ENCODE measurements at regions not wholly inside any gene's neighbourhood (a gene's known extent, or its start where the extent isn't known, plus 50 kb on each side); places are given as distances from the start of the nearest gene placed in this dataset.

DNA sequence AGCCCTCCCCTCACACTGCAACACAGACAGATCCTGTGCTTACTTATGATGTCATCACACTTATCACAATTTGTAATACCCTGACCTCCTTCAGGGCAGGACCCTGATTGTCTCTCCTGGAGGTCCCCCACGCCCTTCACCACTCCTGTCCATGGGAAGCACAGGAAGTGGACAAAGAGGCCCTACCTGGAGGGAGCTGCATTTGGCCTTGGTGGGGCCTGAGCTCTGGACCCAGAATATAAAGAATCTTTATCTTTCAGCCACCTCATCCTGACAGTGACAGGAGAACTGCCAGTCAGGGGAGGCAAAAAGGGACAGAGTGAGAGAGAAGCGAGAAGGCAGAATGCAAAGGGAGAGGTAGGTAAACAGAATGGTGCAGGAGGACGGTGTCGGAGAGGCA is 303.4 kb upstream of the N4BP1 start:
- no peaks in the 10 kb centered on the region for H3K4me1 ChIP-seq
- no peak overlapping the region for H3K4me3 ChIP-seq
- H3K36me3 ChIP-seq, result no peaks in the 10 kb centered on the region
- H3K9me3 ChIP-seq, result no peaks in the 10 kb centered on the region
- H3K27ac ChIP-seq, result no peak overlapping the region
- H3K27me3 ChIP-seq (ENCODE audit: low read depth), result peaks cover 3% of the 10 kb centered on the region
- intact Hi-C loops (cut with DNase I), result no loop called here
- TF ChIP-seq, protein P1, sequence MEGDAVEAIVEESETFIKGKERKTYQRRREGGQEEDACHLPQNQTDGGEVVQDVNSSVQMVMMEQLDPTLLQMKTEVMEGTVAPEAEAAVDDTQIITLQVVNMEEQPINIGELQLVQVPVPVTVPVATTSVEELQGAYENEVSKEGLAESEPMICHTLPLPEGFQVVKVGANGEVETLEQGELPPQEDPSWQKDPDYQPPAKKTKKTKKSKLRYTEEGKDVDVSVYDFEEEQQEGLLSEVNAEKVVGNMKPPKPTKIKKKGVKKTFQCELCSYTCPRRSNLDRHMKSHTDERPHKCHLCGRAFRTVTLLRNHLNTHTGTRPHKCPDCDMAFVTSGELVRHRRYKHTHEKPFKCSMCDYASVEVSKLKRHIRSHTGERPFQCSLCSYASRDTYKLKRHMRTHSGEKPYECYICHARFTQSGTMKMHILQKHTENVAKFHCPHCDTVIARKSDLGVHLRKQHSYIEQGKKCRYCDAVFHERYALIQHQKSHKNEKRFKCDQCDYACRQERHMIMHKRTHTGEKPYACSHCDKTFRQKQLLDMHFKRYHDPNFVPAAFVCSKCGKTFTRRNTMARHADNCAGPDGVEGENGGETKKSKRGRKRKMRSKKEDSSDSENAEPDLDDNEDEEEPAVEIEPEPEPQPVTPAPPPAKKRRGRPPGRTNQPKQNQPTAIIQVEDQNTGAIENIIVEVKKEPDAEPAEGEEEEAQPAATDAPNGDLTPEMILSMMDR (IDR thresholded peaks at IDR 0.05), result no peak
- ATAC-seq, result no peak
- no peak for DNase-seq

DNA sequence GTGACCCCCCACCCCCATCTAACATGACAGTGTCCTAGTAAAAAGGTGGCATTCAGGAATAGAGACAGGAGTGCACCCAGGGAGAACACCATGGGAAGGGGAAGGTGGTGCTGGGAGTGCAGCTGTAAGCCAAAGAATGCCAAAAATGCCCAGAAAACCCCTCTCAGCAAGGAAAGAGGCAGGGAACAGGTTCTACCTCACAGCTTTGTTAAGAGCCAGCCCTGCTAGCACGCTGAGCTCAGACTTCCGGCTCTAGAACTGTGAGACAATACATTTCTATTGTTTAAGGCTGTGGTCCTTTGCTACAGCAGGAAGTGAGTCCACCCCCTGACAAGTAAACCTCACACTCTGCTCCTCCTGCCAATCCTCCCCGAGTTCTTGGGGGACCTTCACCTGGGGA is 302.4 kb upstream of the N4BP1 start:
- ATAC-seq, result no peak
- Histone ChIP-seq H3K27ac (no peak overlapping the region), H3K4me1 (no peaks in the 10 kb centered on the region), H3K4me3 (no peak overlapping the region), H3K27me3 (ENCODE audit: low read depth) (no peaks in the 10 kb centered on the region), H3K36me3 (no peaks in the 10 kb centered on the region), H3K9me3 (no peaks in the 10 kb centered on the region)
- TF ChIP-seq, protein P1 (IDR thresholded peaks at IDR 0.05), result no peak
- DNase-seq, result no peak
- intact Hi-C loops (cut with DNase I), result no loop called here

DNA sequence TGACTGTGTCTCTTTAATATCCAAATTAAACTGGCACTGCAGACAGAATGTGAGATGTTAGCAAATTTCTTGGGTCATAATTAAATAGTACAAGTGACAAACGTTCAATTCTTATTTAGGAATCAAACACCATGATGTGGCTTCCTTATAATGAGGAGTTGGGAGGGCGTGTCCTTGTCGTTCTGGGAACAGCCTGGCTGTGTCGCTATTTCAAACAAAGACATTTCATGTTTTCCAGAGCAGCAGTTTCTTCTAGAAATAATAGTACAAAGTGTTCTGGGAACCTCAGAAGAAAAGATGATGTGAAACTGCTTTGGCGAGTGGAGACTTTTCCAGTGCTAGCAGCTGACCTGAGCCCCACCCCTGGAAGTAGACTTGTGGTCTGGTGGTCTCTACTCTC is 301.7 kb upstream of the N4BP1 start:
- no peaks in the 10 kb centered on the region for H3K27me3 ChIP-seq (ENCODE audit: low read depth)
- ATAC-seq (no peak), DNase-seq (no peak)
- TF ChIP-seq, protein P1 (IDR thresholded peaks at IDR 0.05), result no peak
- no peaks in the 10 kb centered on the region for H3K36me3 ChIP-seq
- intact Hi-C loops (cut with DNase I), result no loop called here
- no peaks in the 10 kb centered on the region for H3K4me1 ChIP-seq
- no peaks in the 10 kb centered on the region for H3K9me3 ChIP-seq
- H3K27ac ChIP-seq, result no peak overlapping the region
- no peak overlapping the region for H3K4me3 ChIP-seq

DNA sequence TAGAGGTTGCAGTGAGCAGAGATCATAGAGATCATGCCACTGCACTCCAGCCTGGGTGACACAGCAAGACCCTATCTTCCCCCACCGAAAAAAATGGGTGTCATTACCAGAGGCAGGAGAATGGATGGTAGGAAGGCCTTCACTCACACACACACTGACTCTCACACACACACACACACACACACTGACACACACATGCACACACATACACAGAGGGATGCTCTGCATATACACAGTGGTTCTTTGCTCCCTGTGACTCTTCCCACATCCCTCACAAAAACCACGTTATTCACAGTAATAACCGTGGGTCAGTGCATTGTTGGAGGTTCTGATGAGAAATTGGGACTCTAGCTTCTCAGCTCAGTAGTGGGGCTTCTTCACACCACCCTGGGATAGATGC is 300.2 kb upstream of the N4BP1 start:
- intact Hi-C loops (cut with DNase I), result no loop called here
- H3K9me3 ChIP-seq, result no peaks in the 10 kb centered on the region
- no peak for DNase-seq
- H3K36me3 ChIP-seq, result no peaks in the 10 kb centered on the region
- H3K4me1 ChIP-seq, result no peaks in the 10 kb centered on the region
- no peak overlapping the region for H3K4me3 ChIP-seq
- TF ChIP-seq, protein P1 (IDR thresholded peaks at IDR 0.05), result no peak
- peaks cover 6% of the 10 kb centered on the region for H3K27me3 ChIP-seq (ENCODE audit: low read depth)
- H3K27ac ChIP-seq, result no peak overlapping the region
- ATAC-seq, result no peak

DNA sequence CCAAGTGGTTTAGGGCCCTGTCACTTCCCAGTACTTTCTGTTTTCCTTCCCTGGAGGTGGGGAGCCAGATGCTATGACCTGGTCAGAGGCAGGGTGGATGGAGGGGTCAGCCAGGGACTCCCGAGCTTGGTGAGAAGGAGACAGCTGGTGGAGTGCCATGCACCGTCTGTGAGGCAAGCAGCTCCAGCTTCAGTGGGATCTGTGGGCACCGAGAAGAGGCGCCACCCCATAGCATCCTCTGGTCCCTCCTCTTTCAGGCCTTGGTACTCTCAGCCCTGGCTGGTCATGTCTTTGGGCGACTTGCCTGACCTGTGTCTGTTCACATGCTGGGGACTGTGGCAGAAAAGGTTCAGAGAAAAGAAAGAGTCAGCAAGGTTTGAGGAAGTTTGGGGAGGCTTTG is 299.3 kb upstream of the N4BP1 start:
- Histone ChIP-seq H3K36me3 (no peaks in the 10 kb centered on the region), H3K27me3 (ENCODE audit: low read depth) (peaks cover 6% of the 10 kb centered on the region), H3K9me3 (no peaks in the 10 kb centered on the region), H3K4me1 (no peaks in the 10 kb centered on the region), H3K27ac (no peak overlapping the region), H3K4me3 (no peak overlapping the region)
- DNase-seq (no peak), ATAC-seq (no peak)
- TF ChIP-seq, protein P1 (IDR thresholded peaks at IDR 0.05), result no peak
- intact Hi-C loops (cut with DNase I), result no loop called here
